ENCODE measurements at regions not wholly inside any gene's neighbourhood (a gene's known extent, or its start where the extent isn't known, plus 50 kb on each side); places are given as distances from the start of the nearest gene placed in this dataset.

GRCh38 chr4:43374216-43374751 is 481.8 kb downstream of the GRXCR1 start:
- no peak for TF ChIP-seq CTCF (IDR thresholded peaks at IDR 0.05)

DNA sequence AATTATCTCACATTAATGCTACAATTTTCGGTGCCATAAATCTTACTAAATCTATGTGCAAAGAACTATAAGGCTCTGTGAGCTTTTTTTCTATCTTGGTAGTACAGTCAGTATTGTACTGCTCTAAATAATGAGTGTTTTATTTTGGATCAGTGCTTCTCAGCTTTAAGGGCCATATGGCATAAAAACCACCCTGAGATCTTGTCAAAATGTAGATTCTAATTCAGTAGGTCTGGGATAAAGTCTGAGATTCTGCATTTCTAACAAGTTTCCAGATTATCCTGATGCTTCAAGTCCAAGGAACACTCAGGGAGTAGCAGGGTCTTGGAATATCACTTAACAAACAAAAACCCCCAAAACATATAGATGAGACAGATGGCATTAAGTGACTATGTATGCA is 486.5 kb downstream of the GRXCR1 start:
- no peak for TF ChIP-seq POLR2AphosphoS5 (IDR thresholded peaks at IDR 0.05)
- TF ChIP-seq POLR2A (IDR thresholded peaks at IDR 0.05) = no peak
- no peak for TF ChIP-seq EP300 (IDR thresholded peaks at IDR 0.05)
- no peak for TF ChIP-seq CTCF (IDR thresholded peaks at IDR 0.05)
- WGBS, 2 donors = 78 to 90% methylated on average over 1 of the region's 1 CpG
- Histone ChIP-seq H3K4me1 (no peaks in the 10 kb centered on the region), H3K9me3 (no peaks in the 10 kb centered on the region), H3K27ac (no peak overlapping the region), H3K4me3 (no peak overlapping the region), H3K27me3 (no peaks in the 10 kb centered on the region), H3K36me3 (no peaks in the 10 kb centered on the region)
- DNase-seq = no peak
- intact Hi-C loops (cut with DNase I) = no loop called here

More at GRCh38 chr4:43374216-43374751, 481.8 kb downstream of the GRXCR1 start:
- H3K27me3 ChIP-seq = no peaks in the 10 kb centered on the region
- intact Hi-C loops (cut with DNase I) = no loop called here
- no peak for DNase-seq
- no peaks in the 10 kb centered on the region for H3K36me3 ChIP-seq
- 60 to 74% methylated on average over 1 of the region's 1 CpG for WGBS, 2 donors
- no peaks in the 10 kb centered on the region for H3K4me1 ChIP-seq
- H3K4me3 ChIP-seq = no peak overlapping the region
- H3K27ac ChIP-seq = no peak overlapping the region
- peaks cover 0 to 2% (median 0%) of the 10 kb centered on the region in 4 donors for H3K9me3 ChIP-seq

DNA sequence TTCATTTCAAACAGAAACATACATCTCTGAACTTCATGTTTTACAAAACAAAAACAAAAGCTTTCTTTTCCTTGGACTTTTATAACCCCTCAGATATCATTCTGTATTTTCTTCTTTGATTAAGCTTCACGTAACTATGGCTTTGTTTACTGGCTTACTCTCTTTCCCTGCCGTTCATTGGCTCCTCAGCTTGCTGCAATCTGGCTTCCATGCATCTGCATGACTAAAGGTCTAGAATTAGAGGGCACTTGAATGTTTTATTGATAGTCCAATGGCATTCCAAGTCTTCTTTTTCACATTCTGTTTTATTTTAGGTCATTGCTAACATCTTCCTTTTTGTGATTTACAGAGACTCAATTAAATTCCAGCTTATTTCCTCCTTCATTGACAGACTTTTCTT is 487.6 kb downstream of the GRXCR1 start:
- H3K9me3 ChIP-seq = no peaks in the 10 kb centered on the region
- no peak for DNase-seq
- no peak overlapping the region for H3K27ac ChIP-seq
- no peak for TF ChIP-seq EP300 (IDR thresholded peaks at IDR 0.05)
- TF ChIP-seq POLR2AphosphoS5 (IDR thresholded peaks at IDR 0.05) = no peak
- TF ChIP-seq CTCF (IDR thresholded peaks at IDR 0.05) = no peak
- TF ChIP-seq POLR2A (IDR thresholded peaks at IDR 0.05) = no peak
- 67 to 69% methylated on average over 2 of the region's 2 CpGs for WGBS, 2 donors
- H3K27me3 ChIP-seq = no peaks in the 10 kb centered on the region
- H3K4me1 ChIP-seq = no peaks in the 10 kb centered on the region
- intact Hi-C loops (cut with DNase I) = no loop called here
- H3K4me3 ChIP-seq = no peak overlapping the region
- no peaks in the 10 kb centered on the region for H3K36me3 ChIP-seq

- no peaks in the 10 kb centered on the region for H3K9me3 ChIP-seq
- TF ChIP-seq CTCF (IDR thresholded peaks at IDR 0.05) = no peak
- no peak for TF ChIP-seq POLR2AphosphoS5 (IDR thresholded peaks at IDR 0.05)
- no peak for TF ChIP-seq EP300 (IDR thresholded peaks at IDR 0.05)
- no peak for TF ChIP-seq POLR2A (IDR thresholded peaks at IDR 0.05)
- no peak overlapping the region for H3K27ac ChIP-seq
- DNase-seq = no peak
- H3K36me3 ChIP-seq = no peaks in the 10 kb centered on the region
- intact Hi-C loops (cut with DNase I) = no loop called here
- H3K4me1 ChIP-seq = no peaks in the 10 kb centered on the region
- WGBS, 2 donors = 10 to 42% methylated on average over 1 of the region's 1 CpG
- no peaks in the 10 kb centered on the region for H3K27me3 ChIP-seq
- no peak overlapping the region for H3K4me3 ChIP-seq
Measured at GRCh38 chr4:43391069-43391468, 498.6 kb downstream of the GRXCR1 start.

- no peaks in the 10 kb centered on the region for H3K9me3 ChIP-seq
- intact Hi-C loops (cut with DNase I) = no loop called here
- H3K36me3 ChIP-seq = no peaks in the 10 kb centered on the region
- no peak overlapping the region for H3K27ac ChIP-seq
- H3K27me3 ChIP-seq = no peaks in the 10 kb centered on the region
- no peak overlapping the region for H3K4me3 ChIP-seq
- 21 to 51% methylated on average over 3 of the region's 3 CpGs for WGBS, 2 donors
- no peaks in the 10 kb centered on the region for H3K4me1 ChIP-seq
- no peak for DNase-seq
- TF ChIP-seq EP300 (IDR thresholded peaks at IDR 0.05) (no peak), POLR2A (IDR thresholded peaks at IDR 0.05) (no peak), POLR2AphosphoS5 (IDR thresholded peaks at IDR 0.05) (no peak), CTCF (IDR thresholded peaks at IDR 0.05) (no peak)
Measured at GRCh38 chr4:43394976-43395375, 502.5 kb downstream of the GRXCR1 start.

Measured in sigmoid colon (tissue), 6 donors.